ENCODE measurements at regions not wholly inside any gene's neighbourhood (a gene's known extent, or its start where the extent isn't known, plus 50 kb on each side); places are given as distances from the start of the nearest gene placed in this dataset.
"Not testable (repeated sequence)": the region's sequence is repeated elsewhere in the genome, so short reads cannot be mapped to it uniquely, and the experiment has no call there.

- no peak for DNase-seq (ENCODE audit: low spot score)
These were observed 323.4 kb downstream of the CDH19 start for GRCh38 chr18:66280470-66280869.

GRCh38 chr18:66271962-66272361 is 331.9 kb downstream of the CDH19 start:
- peak; percentile 54 for DNase-seq (ENCODE audit: low spot score)

- no peak for DNase-seq (ENCODE audit: low spot score)
These were observed 339.8 kb downstream of the CDH19 start for GRCh38 chr18:66264130-66264529.

GRCh38 chr18:66254121-66254520 is 349.8 kb downstream of the CDH19 start:
- DNase-seq (ENCODE audit: low spot score) = no peak

GRCh38 chr18:66252703-66253102 is 351.2 kb downstream of the CDH19 start:
- no peak for DNase-seq (ENCODE audit: low spot score)

- no peak for DNase-seq (ENCODE audit: low spot score)
These were observed 368.7 kb downstream of the CDH19 start for GRCh38 chr18:66235206-66235605.

GRCh38 chr18:66226782-66227181 is 377.1 kb downstream of the CDH19 start:
- no peak for DNase-seq (ENCODE audit: low spot score)

GRCh38 chr18:66223317-66223716 is 380.6 kb downstream of the CDH19 start:
- not testable (repeated sequence) for DNase-seq (ENCODE audit: low spot score)

- DNase-seq (ENCODE audit: low spot score) = no peak
These were observed 381.7 kb downstream of the CDH19 start for GRCh38 chr18:66222174-66222573.

GRCh38 chr18:66219817-66220216 is 384.1 kb downstream of the CDH19 start:
- DNase-seq (ENCODE audit: low spot score) = no peak

GRCh38 chr18:66211749-66212148 is 392.1 kb downstream of the CDH19 start:
- no peak for DNase-seq (ENCODE audit: low spot score)

GRCh38 chr18:66210875-66211274 is 393.0 kb downstream of the CDH19 start:
- DNase-seq (ENCODE audit: low spot score) = no peak

- no peak for DNase-seq (ENCODE audit: low spot score)
These were observed 394.2 kb downstream of the CDH19 start for GRCh38 chr18:66209656-66210055.

GRCh38 chr18:66196805-66197204 is 407.1 kb downstream of the CDH19 start:
- DNase-seq (ENCODE audit: low spot score) = no peak

GRCh38 chr18:66193938-66194337 is 410.0 kb downstream of the CDH19 start:
- DNase-seq (ENCODE audit: low spot score) = no peak

- no peak for DNase-seq (ENCODE audit: low spot score)
These were observed 410.5 kb downstream of the CDH19 start for GRCh38 chr18:66193394-66193793.

- no peak for DNase-seq (ENCODE audit: low spot score)
These were observed 417.9 kb downstream of the CDH7 start for GRCh38 chr18:66168685-66169235.

- no peak for DNase-seq (ENCODE audit: low spot score)
These were observed 417.2 kb downstream of the CDH7 start for GRCh38 chr18:66167829-66168684.

GRCh38 chr18:66160007-66160406 is 409.2 kb downstream of the CDH7 start:
- DNase-seq (ENCODE audit: low spot score) = no peak

GRCh38 chr18:66159451-66159850 is 408.6 kb downstream of the CDH7 start:
- no peak for DNase-seq (ENCODE audit: low spot score)

- DNase-seq (ENCODE audit: low spot score) = no peak
These were observed 406.3 kb downstream of the CDH7 start for GRCh38 chr18:66156946-66157687.

- no peak for DNase-seq (ENCODE audit: low spot score)
These were observed 399.8 kb downstream of the CDH7 start for GRCh38 chr18:66150650-66151049.

- DNase-seq (ENCODE audit: low spot score) = no peak
These were observed 392.2 kb downstream of the CDH7 start for GRCh38 chr18:66143029-66143428.

Data from ecto neural progenitor cell (in vitro differentiated cells).